KG1 (cell line): ENCODE measurements at regions not wholly inside any gene's neighbourhood (a gene's known extent, or its start where the extent isn't known, plus 50 kb on each side); places are given as distances from the start of the nearest gene placed in this dataset.
"Not testable (repeated sequence)": the region's sequence is repeated elsewhere in the genome, so short reads cannot be mapped to it uniquely, and the experiment has no call there.

Experiments
- DNase-seq: peaks from one replicate; lab custom pipeline; 2025; lab: John Stamatoyannopoulos, UW

DNA sequence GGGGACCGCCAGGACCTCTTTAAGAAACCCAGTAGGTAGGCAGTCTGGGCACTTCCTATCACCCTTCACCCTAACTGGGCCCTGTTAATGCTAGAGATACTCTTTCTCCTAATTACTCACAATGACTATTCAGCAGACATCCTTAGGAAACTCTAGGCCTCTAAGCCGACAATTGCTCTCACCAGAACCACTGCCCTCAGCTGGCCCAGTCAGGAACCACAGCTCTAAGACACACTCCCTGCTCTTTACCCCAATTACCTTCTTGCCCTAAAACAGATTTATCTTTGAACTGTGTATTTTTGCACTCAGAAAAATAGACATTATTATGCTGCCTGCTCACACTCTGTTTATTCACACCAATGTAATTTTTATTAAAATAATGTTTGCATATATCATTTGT lies 432.6 kb upstream of the SLC30A5 start:
- DNase-seq, result no peak

GRCh38 chr5:68662804-68663307 lies 431.0 kb upstream of the SLC30A5 start:
- no peak for DNase-seq

GRCh38 chr5:68669864-68670575 lies 423.8 kb upstream of the SLC30A5 start:
- no peak for DNase-seq

GRCh38 chr5:68673106-68673822 lies 420.6 kb upstream of the SLC30A5 start:
- no peak for DNase-seq

DNA sequence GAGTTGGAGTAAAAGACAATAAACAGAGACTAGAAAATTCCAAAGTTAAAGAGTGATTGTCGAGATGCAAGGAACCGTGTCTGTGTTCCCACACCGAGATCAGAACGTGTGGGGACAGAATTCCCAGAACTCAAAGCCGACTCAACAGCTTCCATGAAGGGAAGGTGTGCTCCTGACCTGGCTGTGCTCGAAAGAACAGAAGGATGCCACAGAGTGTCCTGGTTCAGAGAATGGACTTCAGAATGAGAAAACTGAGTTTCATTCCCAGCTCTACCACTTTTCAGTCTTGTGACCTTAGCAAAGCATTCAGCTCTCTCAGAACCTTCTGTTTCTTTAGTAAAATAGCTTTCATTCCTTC lies 420.0 kb upstream of the SLC30A5 start:
- DNase-seq, result no peak

GRCh38 chr5:68679041-68679440 lies 414.8 kb upstream of the SLC30A5 start:
- peak; percentile 5 for DNase-seq

- DNase-seq, result no peak
Observed at GRCh38 chr5:68680366-68680765, 413.4 kb upstream of the SLC30A5 start.

GRCh38 chr5:68681929-68682328 lies 411.9 kb upstream of the SLC30A5 start:
- no peak for DNase-seq

- DNase-seq, result no peak
Observed at GRCh38 chr5:68682400-68683160, 411.2 kb upstream of the SLC30A5 start.

GRCh38 chr5:68683632-68684036 lies 410.2 kb upstream of the SLC30A5 start:
- DNase-seq, result no peak

DNA sequence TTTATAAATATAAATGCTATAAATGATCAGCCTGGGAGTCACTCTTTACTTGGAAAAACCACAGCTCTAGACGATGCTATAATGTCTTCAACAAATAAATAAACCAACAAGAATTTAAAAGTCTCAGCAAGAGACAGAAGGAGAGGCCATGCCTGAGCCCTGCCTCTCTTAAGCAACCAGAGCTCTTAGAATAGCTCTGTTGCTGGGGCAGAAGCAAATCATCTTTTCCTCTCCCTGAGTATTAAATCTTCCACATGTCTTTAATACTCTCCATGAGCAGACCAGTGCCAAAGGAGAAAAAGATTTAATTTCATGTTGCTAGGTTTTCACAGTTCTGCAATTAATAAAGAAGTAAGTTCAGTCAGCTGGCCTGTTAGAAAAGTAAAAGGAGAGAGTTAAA lies 408.0 kb upstream of the SLC30A5 start:
- no peak for DNase-seq

- DNase-seq, result no peak
Observed at GRCh38 chr5:68688547-68688946, 405.3 kb upstream of the SLC30A5 start.

DNA sequence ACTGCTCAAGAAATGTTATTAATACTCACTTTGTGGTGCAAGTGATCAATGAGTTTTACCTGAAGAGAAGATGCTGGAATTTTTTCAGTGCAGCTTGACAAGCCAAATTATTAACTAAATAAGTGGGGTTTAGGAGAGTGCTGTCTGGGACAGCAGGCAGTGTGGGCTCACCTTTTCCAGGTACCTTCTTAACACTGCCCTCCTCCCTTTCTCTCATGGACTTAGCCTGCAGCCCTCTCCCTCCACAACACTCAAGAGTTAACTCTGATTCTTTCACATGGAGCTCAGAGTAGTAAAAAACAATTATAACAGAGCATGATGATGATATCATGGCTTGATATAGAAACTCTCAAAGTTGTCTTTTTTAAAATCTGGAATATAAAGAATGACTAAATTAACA lies 404.8 kb upstream of the SLC30A5 start:
- DNase-seq, result no peak

DNA sequence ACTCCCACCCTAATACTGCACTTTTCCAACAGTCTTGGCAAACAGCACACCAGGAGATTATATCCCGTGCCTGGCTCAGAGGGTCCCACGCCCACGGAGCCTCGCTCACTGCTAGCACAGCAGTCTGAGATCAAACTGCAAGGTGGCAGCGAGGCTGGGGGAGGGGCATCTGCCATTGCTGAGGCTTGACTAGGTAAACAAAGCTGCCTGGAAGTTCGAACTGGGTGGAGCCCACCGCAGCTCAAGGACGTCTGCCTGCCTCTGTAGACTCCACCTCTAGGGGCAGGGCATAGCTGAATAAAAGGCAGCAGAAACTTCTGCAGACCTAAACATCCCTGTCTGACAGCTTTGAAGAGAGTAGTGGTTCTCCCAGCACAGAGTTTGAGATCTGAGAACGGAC lies 401.9 kb upstream of the SLC30A5 start:
- DNase-seq, result not testable (repeated sequence)

DNA sequence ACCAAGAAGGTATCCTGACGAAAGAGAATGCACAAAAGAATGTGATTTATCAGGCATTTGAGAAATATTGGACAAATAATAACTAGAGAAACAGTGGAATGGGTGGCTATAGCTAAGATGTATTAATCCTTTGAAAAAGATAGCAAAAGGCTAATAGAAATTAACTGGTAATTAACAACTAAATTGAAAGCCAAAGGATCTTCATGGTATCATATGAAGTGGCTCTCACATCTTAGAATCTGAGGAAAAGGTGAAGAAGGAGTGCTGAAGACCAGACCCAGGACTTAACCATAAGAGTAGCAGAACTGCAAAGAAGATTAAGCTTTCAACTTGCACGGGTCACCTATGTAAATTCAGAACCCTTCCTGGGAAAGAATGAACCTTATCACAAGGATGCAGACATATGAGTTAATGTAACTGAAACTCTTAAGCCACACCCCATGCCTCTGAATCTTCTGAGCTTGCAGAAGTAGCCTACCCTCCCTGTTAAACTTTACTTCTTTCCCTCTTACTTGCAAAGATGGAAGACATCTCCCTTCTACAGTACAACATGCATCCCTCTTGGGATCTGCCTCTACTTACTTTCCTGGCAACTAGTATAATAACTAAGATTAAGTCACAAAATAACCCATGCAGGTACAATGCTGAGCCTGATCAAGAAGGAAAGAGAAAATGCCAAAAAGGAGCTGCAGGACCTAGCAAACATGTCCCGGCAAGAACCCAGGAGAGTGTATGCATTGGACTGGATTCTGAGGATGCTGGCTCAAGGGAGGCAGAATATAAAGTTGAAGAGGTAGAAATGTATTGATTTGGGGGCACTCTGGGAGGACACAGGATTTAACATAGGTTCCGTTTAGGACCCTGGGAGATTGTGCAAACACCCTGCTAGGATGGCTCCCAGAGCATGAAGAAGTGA lies 395.5 kb upstream of the SLC30A5 start:
- no peak for DNase-seq

DNA sequence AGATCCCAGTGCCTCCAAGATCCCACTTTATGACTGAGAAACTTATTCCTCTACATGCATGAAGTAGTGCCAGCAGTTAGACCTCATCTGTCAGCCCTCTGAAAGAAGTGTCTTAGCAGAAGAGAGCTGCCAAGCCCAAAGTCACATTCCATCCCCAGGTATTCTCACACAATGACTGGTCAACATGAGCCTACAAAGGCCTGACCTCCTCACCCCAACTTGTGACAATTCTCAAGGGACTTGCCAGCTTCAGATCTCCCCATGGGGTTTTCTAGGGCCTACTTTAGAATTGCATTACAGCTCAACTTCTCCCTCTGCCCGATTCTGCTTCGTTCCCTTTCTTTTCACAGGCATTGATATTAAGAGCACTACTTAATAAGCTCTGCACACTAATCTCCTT lies 393.8 kb upstream of the SLC30A5 start:
- no peak for DNase-seq

DNA sequence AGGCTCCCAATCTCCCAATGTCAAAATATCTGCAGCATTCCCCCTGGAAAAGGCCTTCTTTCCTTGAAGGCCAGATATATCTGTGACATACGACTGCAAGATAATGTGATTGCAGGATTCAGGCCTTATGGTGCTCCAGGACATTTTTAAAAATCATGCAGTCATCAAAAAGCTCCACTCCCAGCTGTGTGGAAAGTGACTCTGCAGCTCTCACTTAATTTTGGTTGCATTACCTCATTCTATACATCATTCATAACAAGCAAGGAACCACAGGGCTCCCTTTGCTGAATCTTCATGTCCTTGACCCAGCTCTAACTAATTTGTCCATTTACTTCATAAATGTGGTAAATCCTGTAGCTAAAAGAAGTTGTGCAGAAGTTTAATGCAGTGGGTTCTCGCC lies 386.2 kb upstream of the SLC30A5 start:
- DNase-seq, result no peak

- DNase-seq, result no peak
Observed at GRCh38 chr5:68708156-68708841, 385.5 kb upstream of the SLC30A5 start.

GRCh38 chr5:68708842-68709170 lies 385.0 kb upstream of the SLC30A5 start:
- DNase-seq, result no peak

DNA sequence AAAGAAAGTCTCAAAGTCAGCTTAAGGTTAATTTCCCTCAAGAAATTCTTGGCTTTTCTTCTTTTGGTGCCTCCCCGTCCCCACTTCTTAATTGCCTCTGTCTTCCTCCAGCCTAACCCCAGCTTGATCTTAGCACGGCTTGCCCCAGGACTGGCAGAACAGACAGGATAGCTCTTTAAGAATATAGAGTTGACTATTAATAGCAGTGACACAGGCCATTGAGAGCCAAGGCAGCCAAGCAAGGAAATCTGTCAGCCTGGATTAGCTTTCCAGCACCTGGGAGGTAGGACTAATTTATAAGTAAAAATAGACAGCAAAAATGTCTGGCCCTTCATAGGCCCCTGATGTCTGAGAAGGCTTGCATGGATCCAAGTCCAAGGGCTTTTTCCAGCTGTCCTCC lies 384.6 kb upstream of the SLC30A5 start:
- no peak for DNase-seq

DNA sequence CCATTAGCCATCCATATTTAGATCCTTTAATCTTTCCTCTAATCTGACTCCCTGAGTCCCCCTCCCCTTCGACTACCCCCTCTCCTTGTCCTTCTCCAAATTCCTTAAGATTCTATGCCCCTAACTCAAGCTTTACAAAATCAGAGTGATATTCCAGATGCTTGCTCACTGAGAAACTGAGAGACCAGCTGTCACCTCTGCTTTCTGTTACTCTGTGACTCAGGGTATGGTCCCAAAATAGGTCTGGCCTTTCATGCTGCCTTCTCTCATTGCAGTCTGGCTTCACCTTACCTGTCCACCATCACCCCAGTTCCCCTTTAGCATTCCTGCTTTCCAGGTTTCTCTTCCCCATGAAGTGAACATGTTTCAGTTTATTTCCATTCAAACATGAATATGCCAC lies 383.3 kb upstream of the SLC30A5 start:
- DNase-seq, result no peak
